Activated CD8-positive, alpha-beta memory T cell treated with anti-CD3 and anti-CD28 coated beads, Interleukin-2, amount 50 U/mL, for 4 hours (primary cell): ENCODE measurements at regions not wholly inside any gene's neighbourhood (a gene's known extent, or its start where the extent isn't known, plus 50 kb on each side); places are given as distances from the start of the nearest gene placed in this dataset.

Experiments used
- DNase-seq: peaks from one replicate; pipeline ENCODE4 v3.0.0-alpha.2; 2020

DNA sequence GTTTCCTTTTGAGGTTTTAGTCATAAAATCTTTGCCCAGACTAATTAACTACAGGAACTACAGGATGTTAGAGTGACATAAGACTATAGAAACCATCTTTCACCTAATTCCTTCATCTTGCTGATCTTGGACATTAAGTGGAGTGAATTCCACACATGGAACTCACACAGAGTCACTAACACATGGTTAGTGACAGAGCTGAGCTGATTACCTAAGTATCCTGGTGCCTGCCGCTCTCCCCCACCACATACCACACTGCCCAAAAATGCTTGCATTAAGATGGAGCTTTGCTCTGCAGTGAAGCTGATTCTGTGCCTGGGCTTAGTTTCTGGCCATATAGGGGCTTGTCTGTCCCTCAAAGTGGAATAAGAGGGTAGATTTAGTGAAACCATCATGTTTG lies 332.9 kb upstream of the NT5C1B start:
- DNase-seq: no peak

DNA sequence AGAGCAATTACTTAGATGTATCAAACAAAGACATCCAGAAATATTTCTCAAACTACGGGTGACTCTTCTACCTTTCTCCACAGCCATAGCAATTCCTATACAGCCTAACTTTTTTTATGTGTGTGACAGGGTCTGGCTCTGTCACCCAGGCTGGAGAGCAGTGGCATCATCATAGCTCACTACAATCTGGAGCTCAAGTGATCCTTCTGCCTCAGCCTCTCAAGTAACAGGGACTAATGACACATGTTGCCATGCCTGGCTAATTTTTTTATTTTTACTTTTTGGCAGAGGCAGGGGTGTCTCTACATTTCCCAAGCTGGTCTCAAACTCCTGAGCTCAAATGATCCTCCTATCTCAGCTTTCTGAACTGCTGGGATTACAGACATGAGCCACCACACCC lies 328.9 kb upstream of the NT5C1B start:
- no peak for DNase-seq

DNA sequence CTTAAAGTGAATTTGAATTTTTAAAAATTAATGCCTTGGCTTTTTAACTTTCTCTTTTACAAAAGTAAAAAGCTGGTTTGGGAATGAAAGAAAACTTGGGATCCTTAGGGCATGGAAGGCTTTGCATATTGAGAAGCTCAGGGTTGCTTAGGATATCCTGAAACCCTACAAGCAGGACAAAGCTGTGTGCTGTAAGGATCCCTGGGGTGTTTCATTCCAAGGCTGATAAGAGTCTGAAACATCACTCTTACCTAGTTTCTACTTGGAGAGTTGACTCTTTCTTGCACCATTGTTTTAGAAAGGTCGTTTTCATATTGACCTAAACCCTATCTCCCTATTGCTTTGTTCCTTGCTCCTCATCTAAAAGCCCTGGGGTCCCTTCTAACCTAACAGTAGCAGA lies 325.9 kb upstream of the NT5C1B start:
- no peak for DNase-seq

DNA sequence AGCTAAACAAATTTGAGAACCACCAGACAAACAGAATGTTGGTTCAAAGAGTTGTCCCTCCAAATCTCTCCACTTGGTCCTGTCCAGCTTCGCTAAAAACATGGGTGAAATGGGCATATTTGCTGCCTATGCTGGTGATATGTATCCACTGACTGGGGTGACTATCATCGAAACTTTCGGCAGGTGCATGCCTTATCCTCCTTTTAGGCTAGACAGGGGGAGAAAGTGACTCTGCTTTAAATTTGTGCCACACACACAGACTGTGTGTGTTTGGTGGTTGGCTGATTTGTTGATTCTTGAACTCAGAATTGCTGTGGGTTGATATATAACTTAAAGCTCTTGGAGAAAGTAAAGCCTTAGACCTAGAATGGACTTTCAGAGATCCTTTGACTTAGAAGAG lies 324.1 kb upstream of the NT5C1B start:
- DNase-seq: no peak

DNA sequence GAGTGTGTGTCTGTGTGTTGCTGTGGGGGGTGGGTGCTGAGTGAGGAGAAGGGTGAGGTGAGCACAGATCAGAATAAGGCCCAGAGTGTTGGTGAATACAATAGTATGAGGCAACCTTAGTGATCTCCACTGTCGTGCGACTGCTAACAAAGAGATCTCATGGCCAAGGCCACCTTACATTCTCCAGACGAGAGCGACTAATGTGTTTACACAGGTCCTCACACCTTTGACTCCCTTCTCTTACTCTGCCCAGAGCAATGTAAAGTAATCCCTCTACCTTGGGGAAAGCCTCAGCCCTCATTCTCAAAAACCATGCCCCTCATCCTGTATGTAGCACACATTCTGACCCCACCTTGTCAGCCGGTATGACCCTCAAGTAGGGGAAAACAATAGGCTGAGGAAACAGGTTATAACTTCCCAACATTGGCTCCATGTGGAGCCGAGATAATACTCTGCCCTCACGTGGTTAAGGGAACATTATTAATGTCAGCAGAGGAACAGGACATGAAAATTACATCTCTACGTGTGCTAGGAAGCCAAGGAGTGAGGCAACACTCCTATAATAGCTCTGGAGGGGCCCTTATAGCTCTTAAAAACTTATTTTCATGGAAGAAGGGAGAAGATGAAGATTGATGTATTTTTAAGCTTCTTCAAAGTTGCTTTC lies 323.0 kb upstream of the NT5C1B start:
- no peak for DNase-seq

DNA sequence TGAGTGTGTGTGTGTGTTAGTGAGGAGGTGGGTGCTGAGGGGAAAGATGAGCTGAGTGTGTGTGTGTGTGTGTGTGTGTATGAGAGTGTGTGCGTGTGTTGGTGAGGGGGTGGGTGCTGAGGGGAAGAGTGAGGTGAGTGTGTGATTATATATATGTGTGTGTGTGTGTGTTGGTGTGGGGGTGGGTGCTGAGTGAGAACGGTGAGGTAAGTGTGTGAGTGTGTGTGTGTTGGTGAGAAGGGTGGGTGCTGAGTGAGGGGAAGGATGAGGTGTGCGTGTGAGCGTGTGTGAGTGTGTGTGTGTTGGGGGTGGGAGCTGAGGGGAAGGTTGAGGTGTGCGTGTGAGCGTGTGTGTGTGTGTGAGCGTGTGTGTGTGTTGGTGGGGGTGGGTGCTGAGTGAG lies 322.0 kb upstream of the NT5C1B start:
- no peak for DNase-seq

DNA sequence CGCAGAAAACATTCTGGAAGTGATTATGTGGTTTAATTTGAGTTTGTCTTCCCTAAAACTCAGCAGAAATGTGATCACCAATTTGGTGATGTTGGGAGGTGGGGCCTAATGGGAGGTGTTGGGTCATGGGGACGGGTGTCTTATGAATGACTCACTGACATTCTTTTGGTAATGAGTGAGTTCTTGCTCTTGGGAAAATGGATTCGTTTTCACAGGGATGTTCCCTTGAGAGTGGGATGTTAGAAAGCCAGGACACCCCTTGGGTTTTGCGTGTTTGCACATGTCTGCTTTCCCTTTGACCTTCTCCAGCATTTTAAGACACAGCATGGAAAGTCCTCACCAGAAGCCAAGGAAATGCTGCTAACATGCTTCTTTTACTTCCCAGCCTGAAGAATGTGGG lies 321.5 kb upstream of the NT5C1B start:
- no peak for DNase-seq

DNA sequence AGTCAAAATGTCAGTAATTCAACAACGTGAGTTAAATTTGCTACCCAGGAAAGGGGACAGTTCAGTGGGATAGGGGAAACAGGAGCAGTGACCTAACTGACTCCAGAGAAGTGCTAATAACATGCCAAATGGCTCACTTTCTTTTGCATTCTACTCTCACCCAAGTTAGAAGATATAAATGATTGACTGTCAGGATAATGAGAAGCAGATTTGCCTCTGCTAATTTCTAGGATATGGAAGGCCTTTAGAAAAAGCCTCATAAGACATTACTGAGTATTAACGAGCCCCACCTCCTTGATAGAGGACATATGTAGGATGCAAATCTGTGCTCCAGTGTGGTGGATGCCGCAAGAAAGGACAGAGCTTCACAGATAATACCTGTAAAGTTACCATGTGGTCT lies 318.6 kb upstream of the NT5C1B start:
- no peak for DNase-seq

DNA sequence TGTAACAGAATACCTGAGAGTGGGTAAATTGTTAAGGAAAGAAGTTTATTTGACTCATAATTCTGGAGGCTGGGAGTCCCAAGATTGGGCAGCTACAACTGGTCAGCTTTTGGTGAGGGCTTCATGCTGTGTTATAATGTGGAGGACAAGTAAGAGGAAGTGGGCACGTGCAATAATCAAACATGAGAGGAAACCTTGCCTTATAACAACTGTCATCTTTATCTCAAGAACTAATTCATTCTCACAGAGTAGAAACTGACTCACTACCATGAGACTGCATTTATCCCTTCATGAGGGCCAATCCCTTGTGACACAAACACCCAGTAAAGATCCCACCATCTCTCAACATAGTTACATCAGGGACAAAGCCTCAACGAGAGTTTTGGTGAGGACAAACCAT lies 318.1 kb upstream of the NT5C1B start:
- DNase-seq: no peak

DNA sequence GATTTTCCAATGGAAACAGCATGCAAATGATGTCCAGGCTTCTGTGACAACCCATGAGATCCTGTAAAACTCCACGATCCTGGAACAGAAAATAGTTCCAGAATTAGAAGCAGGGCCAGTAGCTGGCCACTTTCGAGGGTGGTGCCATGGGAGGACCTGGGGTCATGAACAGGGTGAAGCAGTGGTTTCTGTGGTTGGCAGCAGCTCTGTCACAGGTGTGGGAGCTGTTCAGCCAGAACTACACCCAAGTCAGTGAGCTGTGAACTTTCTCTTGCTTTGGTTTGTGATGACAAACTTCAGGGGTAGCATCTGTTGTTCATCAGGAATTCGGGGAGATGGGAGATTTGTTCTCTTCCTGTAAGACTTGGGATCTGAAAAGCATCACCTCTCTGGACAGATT lies 314.4 kb upstream of the NT5C1B start:
- no peak for DNase-seq

DNA sequence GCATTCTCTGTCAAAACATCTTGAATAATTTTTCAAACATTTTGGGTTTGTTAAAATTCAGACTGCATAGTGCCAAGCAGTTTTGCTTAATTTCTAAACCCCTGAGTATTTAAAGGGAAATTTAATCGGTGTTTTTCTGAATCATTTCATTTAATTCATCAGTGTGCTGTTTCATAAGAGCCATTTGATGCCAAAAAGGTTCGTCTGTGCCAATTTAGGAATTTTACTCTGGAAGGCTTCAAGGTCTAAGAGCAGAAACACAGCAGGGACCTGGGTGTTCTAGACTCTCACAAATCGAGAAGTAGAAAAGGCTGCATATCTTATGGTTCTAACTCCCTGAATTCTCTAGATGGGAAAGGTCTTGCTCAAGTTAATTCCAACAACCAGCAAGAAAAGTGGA lies 311.9 kb upstream of the NT5C1B start:
- no peak for DNase-seq

DNA sequence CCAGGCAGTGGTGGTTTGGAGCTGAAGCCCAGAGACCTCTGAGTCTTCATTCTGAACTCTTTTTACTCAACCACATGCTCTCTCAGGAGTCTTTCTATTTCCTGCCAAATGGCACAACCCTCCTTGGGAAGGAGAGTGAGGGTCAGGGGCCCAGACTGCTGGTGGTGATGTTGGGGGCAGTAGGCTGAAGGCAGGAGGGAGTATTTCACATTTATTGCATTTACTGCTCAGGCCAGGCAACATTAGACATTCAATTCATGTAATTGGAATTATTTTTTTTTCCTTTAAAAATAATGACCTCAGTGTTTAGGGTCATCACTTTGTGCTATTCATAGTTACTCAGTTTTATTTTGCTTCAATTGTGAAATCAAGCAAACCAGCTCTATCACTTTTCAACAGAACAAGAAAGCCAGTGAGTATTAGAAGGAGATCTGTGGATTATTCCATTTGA lies 311.3 kb upstream of the NT5C1B start:
- DNase-seq: no peak

DNA sequence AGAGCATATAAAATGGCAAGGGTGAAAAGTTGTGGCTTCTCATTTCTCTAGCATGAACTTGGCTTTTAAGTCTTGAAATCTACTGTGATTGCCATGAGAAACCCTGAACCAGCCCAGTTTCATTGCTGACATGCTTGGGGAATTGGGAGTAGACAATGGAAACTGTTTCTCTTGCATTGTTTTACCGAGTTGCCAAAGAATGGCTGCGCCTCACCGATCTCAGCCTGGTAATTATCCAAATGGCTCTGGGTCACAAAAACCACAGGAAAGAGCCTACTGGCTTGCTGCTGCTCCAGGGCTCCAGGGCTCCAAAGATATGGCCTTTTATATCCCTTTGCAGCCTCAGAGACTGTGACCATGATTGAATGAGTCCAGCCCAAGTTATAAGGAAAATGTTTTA lies 310.4 kb upstream of the NT5C1B start:
- no peak for DNase-seq

DNA sequence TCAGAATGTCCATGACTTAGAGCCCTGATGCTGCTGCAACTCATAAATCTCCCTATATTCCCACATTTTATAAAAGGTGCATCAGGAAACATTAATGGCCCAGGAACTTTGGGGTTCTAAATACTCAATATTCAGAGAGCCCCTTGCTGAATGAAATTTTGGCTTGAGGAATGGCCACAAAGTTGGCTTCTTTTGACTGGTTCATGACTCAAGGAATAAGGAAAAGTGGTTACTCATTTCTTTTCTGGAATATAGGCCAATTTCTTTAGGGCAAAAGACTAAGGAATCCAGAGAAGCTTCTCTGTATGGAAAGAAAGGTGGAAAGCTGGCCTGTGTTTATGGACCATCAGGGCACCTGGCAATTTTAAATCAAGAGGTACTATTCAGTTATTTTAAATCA lies 308.9 kb upstream of the NT5C1B start:
- DNase-seq: no peak

DNA sequence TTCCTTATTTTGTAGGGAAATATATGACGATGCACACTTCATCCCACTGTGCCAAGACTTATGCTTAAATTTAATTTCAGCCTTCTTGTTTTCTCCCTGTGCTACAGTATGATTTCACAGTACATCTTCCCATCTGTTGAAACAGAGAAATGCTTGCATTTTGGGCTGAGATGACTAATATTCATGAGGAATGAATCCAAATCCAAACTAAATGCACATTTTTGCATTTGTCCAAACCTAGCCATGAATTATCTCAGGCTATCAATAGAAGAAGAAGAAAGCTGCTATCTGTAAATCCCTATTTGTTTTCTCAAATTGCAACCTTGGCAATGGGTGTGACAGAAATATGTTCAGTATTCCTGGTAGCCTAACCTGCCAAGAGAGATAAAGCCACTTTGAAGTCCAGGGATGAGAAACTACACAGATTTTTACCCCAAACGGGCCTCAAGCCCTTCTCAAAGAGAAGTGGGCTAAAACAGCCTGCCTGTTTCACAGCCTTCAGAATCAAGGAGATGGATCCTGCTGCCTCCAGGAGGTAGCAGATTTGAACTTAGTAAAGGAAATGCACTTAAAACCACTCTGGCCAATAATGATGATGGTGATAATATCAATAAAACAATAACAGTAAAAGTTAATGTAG lies 306.9 kb upstream of the NT5C1B start:
- DNase-seq: no peak

DNA sequence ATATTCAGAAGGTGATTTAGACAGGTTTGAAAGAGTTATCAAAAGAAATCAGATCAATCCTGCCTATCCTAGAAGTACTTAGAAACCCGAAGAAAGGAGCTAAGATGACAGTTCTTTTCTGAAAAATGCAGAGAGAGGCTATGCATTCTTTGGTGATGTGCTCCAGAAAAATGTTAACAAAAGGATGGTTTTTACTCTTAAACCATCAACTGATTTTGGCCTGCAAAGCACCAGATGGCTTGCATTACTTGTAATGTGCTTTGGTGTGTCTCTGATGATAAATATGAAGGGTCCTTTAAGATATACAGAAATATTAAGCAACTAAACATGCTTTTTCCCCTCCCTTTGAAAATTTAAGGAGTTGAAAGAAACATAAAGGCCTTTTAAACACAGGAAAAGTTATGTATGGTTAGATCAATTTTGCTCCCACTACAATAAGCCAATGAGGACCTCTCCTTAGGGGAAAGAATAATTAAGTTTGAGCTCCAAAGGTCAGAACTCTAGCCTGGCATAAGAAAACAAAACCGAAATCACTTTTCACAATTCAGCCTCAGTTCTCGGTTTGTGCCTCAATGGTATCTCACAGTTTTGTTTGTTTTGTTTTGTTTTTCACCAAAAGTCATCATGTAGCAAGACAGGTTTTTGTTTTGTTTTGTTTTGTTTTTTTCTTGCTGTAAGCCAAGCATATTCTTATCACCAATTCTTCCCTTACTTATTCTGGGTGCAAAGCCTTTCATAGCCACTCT lies 302.4 kb upstream of the NT5C1B start:
- no peak for DNase-seq

DNA sequence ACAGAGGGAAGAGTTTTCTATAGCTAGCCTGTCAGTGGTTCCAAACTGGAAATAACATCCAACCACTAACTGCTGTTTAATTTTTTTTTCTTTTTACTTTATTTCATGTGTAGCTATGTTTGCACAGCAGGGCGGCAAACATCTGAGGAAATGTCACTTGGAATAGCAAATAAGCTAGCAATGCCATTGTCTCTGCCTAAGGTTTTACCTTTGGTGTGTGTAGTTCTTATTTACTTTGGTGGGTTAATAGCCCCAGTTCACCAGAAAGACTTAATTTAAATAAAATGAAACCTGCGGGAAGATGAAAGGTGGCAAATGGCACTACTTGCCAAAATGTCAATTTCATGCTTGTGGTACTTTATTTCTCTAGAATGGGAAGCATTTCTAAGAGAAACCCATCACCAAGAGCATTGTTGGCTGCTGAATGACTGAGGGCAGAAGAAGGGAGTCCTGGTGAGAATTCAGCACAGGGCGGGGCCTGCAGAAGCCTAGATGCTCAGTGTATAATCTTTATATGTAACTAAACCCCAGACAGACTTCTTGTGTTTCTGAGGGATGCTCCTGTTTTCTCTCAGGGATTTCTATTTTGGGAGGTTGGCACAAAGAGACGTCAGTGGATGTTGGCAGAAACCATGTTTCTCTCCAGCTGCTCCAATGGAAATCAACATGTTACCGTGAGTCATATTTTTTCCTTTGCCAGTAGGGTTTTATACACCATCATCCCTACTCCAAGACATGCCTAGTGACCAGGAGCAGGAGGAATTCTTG lies 300.4 kb upstream of the NT5C1B start:
- no peak for DNase-seq

DNA sequence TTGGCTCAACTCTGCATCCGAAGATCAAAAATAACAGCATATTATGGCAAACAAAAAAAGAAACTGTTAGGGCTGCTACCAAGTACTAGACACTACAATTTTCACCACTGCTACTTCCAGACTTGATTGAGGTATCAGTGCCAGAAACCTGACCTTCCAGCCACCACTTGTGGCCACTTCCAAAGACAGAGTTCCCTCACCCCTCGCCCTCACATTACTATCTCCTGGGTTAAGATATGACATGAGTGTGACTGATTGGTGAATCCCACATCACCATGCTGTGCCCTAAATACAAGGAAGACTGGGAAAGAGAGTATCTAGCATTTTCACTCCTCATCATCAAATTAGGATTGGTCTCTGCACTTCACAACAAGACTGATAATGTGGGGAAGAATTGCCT lies 296.1 kb upstream of the NT5C1B start:
- no peak for DNase-seq

DNA sequence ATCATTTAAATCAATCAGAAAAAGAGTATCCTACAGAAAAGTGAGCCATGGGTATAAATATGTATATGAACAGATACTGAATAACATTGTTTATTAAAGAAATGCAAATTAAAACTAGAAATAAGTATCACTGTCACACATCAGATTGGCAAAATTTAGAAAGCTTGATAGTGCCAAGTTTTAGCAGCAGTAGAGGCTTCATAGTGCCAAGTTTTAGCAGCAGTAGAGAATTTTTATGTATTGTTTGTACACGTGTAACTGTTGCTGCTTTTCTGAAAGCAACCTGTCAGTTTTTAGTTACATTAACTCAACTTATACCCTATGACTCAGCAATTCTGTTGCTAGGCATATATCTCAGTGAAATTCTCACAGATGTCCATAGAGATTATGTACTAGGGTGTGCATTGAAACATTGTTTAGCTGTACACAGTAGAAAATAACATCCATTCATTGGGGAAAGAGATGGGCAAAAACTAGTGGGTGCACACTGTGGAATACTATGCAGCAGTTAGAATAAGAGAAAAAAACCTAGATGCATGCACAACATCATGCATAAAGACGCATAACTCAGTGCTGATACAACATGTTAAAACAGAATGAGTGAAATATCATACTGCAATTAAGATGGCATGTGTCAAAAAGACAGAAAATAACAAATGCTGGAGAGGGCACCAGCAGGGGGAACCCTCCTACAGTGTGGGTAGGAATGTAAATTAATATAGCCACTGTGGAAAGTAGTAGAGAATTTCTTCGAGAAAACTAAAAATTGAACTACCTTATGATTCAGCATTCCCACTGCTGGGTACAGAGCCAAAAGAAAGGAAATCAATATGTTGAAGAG lies 294.5 kb upstream of the NT5C1B start:
- no peak for DNase-seq

DNA sequence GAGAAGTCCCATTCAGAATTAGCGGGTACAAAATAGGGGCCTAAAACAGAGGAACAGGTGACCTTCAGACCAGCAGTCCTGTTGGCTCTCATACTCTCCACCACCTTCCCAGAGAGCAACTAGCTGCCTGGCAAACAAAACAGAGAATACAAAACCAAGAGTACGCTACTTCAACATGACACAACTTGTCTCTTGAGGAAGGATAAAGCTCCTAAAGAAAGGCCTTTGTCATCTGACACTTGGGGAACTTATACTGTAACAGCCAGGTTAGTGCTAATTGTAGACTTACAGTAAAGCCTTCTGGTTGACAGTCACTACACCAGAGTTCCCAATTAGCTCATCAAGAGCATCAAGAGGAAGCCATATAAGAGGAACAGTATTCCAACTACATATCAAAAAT lies 282.1 kb upstream of the NT5C1B start:
- no peak for DNase-seq

DNA sequence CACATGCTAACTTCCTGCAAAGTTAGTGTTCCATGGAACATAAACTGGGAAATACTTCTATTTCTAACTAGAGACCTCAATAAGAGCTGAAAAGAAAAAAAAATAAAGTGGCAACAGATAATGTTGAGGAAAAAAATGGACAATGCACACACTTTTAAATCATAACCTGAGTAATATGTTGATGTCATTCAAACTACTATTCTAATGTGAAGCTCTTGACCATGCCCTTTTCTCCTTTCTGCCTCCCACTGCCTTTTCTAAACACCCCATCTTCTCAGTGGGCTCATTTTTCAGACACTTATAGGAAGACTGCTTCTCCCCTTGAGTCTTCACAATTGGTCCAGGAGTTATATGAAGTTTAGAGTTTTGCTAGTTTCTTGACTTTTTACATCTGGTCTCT lies 280.9 kb upstream of the NT5C1B start:
- no peak for DNase-seq

DNA sequence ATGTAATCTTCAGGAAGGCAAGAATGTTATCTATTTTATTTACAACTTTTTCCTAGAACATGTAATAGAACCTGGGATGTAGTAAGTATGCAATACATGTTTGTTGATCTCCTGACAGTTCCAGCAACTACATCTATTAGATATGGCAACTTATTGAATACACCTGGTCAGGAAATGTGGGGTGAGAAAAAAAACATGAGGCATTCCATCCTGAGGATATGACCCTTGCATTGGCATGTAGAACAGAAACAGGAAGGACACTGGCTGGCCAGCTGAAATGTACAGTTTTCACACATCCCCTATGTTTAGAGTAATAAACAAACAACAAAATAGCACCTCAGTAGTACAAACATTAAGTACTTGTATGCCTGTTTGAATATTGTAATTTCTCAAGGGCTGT lies 272.6 kb upstream of the NT5C1B start:
- no peak for DNase-seq

DNA sequence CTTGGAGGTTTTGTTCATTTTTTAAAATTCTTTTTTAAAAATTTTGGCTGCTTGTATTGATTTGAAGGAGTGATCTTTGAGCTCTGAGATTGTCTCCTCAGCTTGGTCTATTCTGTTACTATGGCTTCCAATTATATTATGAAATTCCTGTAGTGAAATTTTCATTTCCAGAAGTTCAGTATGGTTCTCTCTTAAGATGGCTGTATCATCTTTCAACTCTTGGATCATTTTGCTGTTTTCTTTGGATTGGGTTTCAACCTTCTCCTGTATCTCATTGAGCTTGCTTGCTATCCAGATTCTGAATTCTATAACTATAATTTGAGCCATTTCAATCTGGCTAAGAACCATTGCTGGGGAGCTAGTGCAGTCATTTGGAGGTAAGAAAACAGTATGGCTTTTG lies 270.8 kb upstream of the NT5C1B start:
- no peak for DNase-seq
